ENCODE measurements at regions not wholly inside any gene's neighbourhood (a gene's known extent, or its start where the extent isn't known, plus 50 kb on each side); places are given as distances from the start of the nearest gene placed in this dataset.

DNA sequence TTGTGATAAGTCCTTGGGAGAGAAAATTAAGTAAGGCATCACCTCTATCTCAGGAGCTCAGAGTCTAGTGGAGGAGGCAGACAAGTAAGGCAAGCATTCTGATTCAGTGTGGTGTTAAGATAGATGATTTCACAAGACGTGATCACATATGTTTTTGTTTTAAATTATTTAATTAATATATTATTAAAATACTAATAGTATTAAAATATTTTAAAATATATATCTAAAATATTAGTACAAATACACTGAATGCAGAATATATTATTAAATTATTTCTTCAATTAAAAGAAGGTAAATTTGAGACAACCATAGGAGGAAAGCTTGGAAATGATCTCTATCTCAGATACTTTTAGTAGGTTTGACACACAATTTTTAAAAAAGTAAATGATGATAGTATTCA lies 51.5 kb upstream of the ANO4 start:
- DNase-seq, result no peak
